Common myeloid progenitor, CD34-positive (primary cell): ENCODE measurements at regions not wholly inside any gene's neighbourhood (a gene's known extent, or its start where the extent isn't known, plus 50 kb on each side); places are given as distances from the start of the nearest gene placed in this dataset.

Experiments
- CTCF ChIA-PET: fragments of 350-600 bp; sonication (Branson Sonifier 250); formaldehyde crosslinking; loops from one replicate; lab custom pipeline; 2021; ENCODE audit warnings: antibody characterized with exemption; lab: Charles Lee
- POLR2A ChIA-PET: fragments of 350-600 bp; sonication (Branson Sonifier 250); formaldehyde crosslinking; loops from one replicate; lab custom pipeline; 2021; ENCODE audit warnings: antibody characterized with exemption; lab: Charles Lee
- DNase-seq, 3 donors: peaks; one replicate each; pipeline versions ENCODE4 v3.0.0 to v3.0.0-alpha.2; 2013
- H3K27ac ChIP-seq, 2 experiments: 1 replicate in 1 of 2; 2 replicates in 1 of 2; pipeline ENCODE4 v1.7.0; 2013; ENCODE audit warnings: inconsistent platforms in 2 of 2, low read length in 2 of 2, mild to moderate bottlenecking in 2 of 2, low read depth in 1 of 2, moderate library complexity in 1 of 2; ENCODE audit not compliant: severe bottlenecking in 2 of 2, insufficient read depth in 1 of 2, poor library complexity in 1 of 2
- H3K27me3 ChIP-seq, 5 experiments: replicated peaks in 2 of 5; 1 replicate in 3 of 5; 2 replicates in 2 of 5; pipeline versions ENCODE4 v1.6.1 to v1.7.0; 2013; ENCODE audit warnings: low read length in 4 of 5, mild to moderate bottlenecking in 2 of 5, moderate library complexity in 2 of 5, inconsistent platforms in 1 of 5; ENCODE audit not compliant: insufficient read depth in 5 of 5, control insufficient read depth in 4 of 5
- H3K36me3 ChIP-seq, 4 experiments: 1 replicate in 2 of 4; 2 replicates in 2 of 4; pipeline versions ENCODE4 v1.6.1 to v1.7.0; 2013; ENCODE audit warnings: low read length in 3 of 4, control low read depth in 1 of 4, mild to moderate bottlenecking in 1 of 4; ENCODE audit not compliant: control insufficient read depth in 4 of 4, insufficient read depth in 4 of 4
- H3K4me1 ChIP-seq, 4 experiments: 1 replicate in 3 of 4; 2 replicates in 1 of 4; pipeline versions ENCODE4 v1.6.1 to v1.7.1; 2013; ENCODE audit warnings: low read length in 3 of 4, mild to moderate bottlenecking in 3 of 4, control low read depth in 1 of 4, inconsistent platforms in 1 of 4, moderate library complexity in 1 of 4; ENCODE audit not compliant: control insufficient read depth in 4 of 4, insufficient read depth in 4 of 4; ENCODE audit errors: control extremely low read depth in 1 of 4
- H3K4me3 ChIP-seq, 7 experiments: 1 replicate in 4 of 7; 2 replicates in 3 of 7; pipeline versions ENCODE4 v1.5.1 to v1.7.0; 2013; ENCODE audit warnings: mild to moderate bottlenecking in 7 of 7, low read length in 6 of 7, moderate library complexity in 6 of 7, inconsistent platforms in 2 of 7, low read depth in 2 of 7, control low read depth in 1 of 7; ENCODE audit not compliant: insufficient read depth in 4 of 7, control insufficient read depth in 1 of 7; ENCODE audit errors: extremely low read depth in 1 of 7
- H3K9me3 ChIP-seq, 5 experiments: 1 replicate in 4 of 5; 2 replicates in 1 of 5; pipeline versions ENCODE4 v1.6.1 to v1.7.1; 2013; ENCODE audit warnings: low read length in 4 of 5, mild to moderate bottlenecking in 2 of 5, inconsistent platforms in 1 of 5, low read depth in 1 of 5, moderate library complexity in 1 of 5; ENCODE audit not compliant: control insufficient read depth in 4 of 5, insufficient read depth in 2 of 5; ENCODE audit errors: control extremely low read depth in 1 of 5
- WGBS: methylation state at CpG from one replicate; pipeline ENCODE4 v1.1.5; 2013; ENCODE audit not compliant: insufficient coverage; 5-methylcytosine and 5-hydroxymethylcytosine counted together

DNA sequence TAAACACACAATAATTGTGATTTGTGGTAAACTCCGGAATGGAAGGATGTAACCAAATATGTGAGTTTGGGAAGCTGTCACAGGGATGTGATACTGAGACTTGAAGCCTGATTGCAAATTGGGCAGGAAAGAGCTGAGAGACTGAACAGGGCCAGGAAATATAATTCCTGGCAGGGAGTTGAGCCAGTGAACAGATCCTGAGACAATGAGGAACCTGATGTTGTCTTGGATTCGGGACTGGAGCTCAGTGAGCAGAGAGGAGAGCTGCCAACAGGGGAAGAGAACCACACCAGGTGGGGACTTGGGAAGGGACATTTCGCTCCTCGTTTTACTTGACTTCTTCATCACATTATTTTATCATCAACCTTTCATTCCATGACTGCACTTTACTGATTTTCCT lies 386.0 kb downstream of the TLL1 start:
- H3K4me3 ChIP-seq = no peak overlapping the region
- POLR2A ChIA-PET = no interaction called here
- H3K27ac ChIP-seq = no peak overlapping the region
- no peaks in the 10 kb centered on the region for H3K9me3 ChIP-seq
- H3K27me3 ChIP-seq = peaks cover 0 to 2% (median 0%) of the 10 kb centered on the region in 5 experiments
- H3K4me1 ChIP-seq = no peaks in the 10 kb centered on the region
- no peaks in the 10 kb centered on the region for H3K36me3 ChIP-seq
- no peak for DNase-seq
- WGBS = 90% methylated on average over 4 of the region's 4 CpGs
- CTCF ChIA-PET = no interaction called here

DNA sequence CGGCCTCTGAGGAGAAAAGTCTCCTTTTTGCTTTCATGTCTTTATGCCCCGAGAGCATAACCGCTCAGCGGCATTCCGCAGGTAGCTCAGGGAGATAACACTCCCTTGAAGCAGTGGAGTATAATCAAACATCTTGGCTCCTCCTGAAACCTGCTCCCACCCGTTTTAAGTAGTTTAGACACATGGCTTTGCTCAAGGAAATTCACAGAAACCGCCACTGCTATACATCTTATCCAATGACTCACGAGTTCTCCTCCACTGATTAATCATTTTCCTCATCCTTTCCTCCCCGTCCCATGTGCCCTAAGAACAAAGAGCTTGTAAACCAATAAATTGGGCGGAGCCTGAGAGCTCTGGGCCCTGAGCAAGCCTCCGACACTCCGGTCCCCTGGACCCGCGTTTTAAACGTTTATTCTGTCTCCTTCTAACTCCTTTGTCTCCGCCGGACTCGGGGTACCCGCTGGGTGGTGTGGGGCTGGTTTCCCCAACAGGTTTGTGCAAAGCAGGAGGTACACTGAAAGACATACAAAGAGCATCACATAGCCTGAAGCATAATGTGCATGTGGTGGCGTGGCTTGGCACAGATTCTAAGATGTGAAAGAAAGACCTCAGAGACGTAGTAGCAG lies 401.2 kb downstream of the TLL1 start:
- ChIA-PET POLR2A (no interaction called here), CTCF (no interaction called here)
- no peak overlapping the region for H3K27ac ChIP-seq
- H3K27me3 ChIP-seq = no peaks in the 10 kb centered on the region
- H3K4me3 ChIP-seq = no peak overlapping the region
- 87% methylated on average over 13 of the region's 21 CpGs for WGBS
- DNase-seq = no peak
- no peaks in the 10 kb centered on the region for H3K9me3 ChIP-seq
- no peaks in the 10 kb centered on the region for H3K4me1 ChIP-seq
- H3K36me3 ChIP-seq = no peaks in the 10 kb centered on the region

DNA sequence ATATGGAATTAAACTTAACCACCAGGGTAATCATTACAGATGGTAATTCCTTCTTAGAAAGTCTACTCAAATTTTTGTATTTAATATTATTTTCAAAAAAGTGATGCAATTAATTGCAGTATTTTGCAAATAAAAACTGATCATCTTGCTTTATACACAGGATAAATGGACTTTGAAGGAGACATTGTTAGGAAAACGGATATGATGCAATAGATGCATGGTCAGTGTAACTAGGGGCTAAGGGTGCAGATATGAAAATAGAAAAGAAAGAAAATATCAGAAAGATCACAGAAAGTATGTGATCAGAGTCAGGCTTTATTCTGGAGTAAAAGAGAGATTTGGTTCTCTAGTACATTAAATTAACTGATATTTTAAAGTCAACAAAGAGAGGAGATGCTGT lies 401.7 kb downstream of the TLL1 start:
- WGBS = 100% methylated on average over 1 of the region's 1 CpG
- DNase-seq = no peak
- no peak overlapping the region for H3K27ac ChIP-seq
- H3K27me3 ChIP-seq = no peaks in the 10 kb centered on the region
- H3K9me3 ChIP-seq = no peaks in the 10 kb centered on the region
- POLR2A ChIA-PET = no interaction called here
- no peaks in the 10 kb centered on the region for H3K36me3 ChIP-seq
- H3K4me3 ChIP-seq = no peak overlapping the region
- CTCF ChIA-PET = no interaction called here
- H3K4me1 ChIP-seq = no peaks in the 10 kb centered on the region

GRCh38 chr4:166277401-166277800 lies 404.4 kb downstream of the TLL1 start:
- no peak overlapping the region for H3K27ac ChIP-seq
- ChIA-PET POLR2A (no interaction called here), CTCF (no interaction called here)
- H3K36me3 ChIP-seq = no peaks in the 10 kb centered on the region
- H3K4me3 ChIP-seq = no peak overlapping the region
- no CpG with 5 or more reads among the region's 1 CpG for whole genome bisulfite sequencing
- no peaks in the 10 kb centered on the region for H3K9me3 ChIP-seq
- H3K27me3 ChIP-seq = no peaks in the 10 kb centered on the region
- DNase-seq = no peak
- no peaks in the 10 kb centered on the region for H3K4me1 ChIP-seq

- H3K27me3 ChIP-seq = no peaks in the 10 kb centered on the region
- DNase-seq = no peak
Observed at GRCh38 chr4:166277853-166278252, 404.8 kb downstream of the TLL1 start.

GRCh38 chr4:166279261-166279660 lies 406.2 kb downstream of the TLL1 start:
- no peaks in the 10 kb centered on the region for H3K36me3 ChIP-seq
- POLR2A ChIA-PET = no interaction called here
- CTCF ChIA-PET = no interaction called here

More at GRCh38 chr4:166277853-166278252, 404.8 kb downstream of the TLL1 start:
- Histone ChIP-seq H3K9me3 (no peaks in the 10 kb centered on the region), H3K27ac (no peak overlapping the region), H3K4me1 (no peaks in the 10 kb centered on the region), H3K36me3 (no peaks in the 10 kb centered on the region), H3K4me3 (no peak overlapping the region)
- POLR2A ChIA-PET = no interaction called here
- CTCF ChIA-PET = no interaction called here
- WGBS = no CpG with 5 or more reads among the region's 1 CpG

DNA sequence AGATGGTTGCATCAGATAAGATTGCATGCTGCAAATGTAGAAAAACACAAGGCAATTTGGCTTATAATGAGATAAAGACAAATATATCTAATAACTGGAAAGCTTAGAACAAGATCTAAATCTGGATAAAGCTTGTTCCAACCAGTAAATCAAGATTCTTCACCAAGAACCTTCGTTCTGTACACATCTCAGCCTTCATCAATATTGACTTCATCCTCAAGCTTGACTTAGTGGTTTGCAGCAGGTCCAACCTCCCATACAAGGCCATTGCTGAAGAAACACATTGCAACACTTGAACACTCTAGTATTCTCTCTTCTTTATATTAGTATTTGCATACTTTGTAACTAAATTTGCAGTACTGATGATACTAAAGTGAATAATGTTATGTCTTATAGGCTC lies 407.6 kb downstream of the TLL1 start:
- Histone ChIP-seq H3K4me1 (no peaks in the 10 kb centered on the region), H3K9me3 (no peaks in the 10 kb centered on the region), H3K27ac (no peak overlapping the region), H3K27me3 (no peaks in the 10 kb centered on the region), H3K4me3 (no peak overlapping the region), H3K36me3 (no peaks in the 10 kb centered on the region)
- 78% methylated on average over 1 of the region's 1 CpG for WGBS
- POLR2A ChIA-PET = no interaction called here
- CTCF ChIA-PET = no interaction called here
- DNase-seq = no peak

More at GRCh38 chr4:166279261-166279660, 406.2 kb downstream of the TLL1 start:
- Histone ChIP-seq H3K4me1 (no peaks in the 10 kb centered on the region), H3K27me3 (no peaks in the 10 kb centered on the region), H3K9me3 (no peaks in the 10 kb centered on the region), H3K27ac (no peak overlapping the region), H3K4me3 (no peak overlapping the region)
- no peak for DNase-seq
